ENCODE measurements at regions not wholly inside any gene's neighbourhood (a gene's known extent, or its start where the extent isn't known, plus 50 kb on each side); places are given as distances from the start of the nearest gene placed in this dataset.
"Not testable (repeated sequence)": the region's sequence is repeated elsewhere in the genome, so short reads cannot be mapped to it uniquely, and the experiment has no call there.

DNA sequence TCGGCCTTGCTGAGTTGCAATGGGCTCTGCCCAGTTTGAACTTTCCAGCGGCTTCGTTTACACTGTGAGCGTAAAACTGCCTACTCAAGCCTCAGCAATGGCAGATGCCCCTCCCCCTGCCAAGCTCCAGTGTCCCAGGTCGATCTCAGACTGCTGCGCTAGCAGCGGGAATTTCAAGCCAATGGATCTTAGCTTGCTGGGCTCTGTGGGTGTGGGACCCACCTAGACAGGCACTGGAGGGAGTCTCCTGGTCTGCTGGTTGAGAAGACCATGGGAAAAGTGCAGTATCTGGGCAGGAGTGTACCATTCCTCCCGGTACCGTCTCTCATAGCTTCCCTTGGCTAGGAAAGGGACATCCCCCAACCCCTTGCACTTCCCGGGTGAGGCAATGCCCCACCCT lies 88.2 kb downstream of the KLHL28 start:
- DNase-seq: no peak

DNA sequence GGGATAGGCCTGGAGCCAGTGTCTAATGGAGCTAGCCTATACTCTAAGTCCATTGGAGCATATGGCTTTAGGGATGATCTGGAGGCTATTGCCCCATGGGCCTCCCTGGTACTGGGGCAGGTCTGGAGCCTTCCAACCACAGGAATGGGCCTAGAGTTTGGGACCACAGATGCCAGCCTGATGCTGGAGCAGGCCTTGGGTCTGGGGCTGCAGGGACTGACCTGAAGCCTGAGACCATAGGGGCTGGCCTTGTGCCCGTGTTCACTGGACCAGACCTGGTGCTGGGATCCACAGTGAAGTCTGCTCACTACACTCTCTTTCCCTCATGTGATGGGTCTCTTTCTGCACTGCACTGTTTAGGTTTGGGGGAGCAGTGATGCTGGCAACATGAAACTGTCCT lies 95.0 kb downstream of the KLHL28 start:
- DNase-seq: no peak

DNA sequence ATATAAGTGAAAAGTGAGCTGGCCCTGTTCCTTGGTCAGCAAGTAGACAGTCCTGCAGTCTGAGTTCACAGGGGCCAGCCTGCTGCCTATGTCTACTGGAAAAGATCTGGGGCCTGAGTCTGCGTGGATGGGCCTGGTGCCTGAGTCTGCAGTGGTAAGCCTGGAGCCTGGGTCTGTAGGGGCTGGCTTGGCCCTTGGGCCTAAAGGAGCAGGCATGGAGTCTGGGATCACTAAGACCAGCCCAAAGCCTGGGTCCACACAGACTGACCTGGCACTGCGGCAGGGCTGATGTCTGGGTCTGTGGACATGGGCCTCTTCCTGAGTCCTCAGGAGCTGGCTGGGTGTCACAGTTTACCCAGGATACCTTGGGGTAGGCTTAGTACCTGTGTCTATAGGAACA lies 95.4 kb downstream of the KLHL28 start:
- no peak for DNase-seq

DNA sequence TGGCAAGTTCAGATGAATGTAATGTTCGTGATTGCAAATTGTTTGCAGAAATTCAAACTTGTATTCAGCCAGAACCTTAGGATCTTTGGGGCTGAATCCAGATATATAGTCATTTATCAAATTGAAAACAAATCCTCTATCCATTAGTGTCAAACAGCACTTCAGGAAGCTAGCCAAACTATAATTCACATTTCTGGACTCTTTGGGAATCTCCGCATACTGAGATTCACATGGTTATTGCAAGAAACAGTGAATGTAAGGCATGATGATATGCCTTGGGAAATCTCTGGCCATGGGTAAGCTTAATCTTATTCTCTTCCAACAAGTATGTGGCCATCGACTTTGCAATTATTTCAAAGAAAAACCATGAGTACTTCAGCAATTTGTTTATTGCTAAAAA lies 98.5 kb downstream of the KLHL28 start:
- no peak for DNase-seq

DNA sequence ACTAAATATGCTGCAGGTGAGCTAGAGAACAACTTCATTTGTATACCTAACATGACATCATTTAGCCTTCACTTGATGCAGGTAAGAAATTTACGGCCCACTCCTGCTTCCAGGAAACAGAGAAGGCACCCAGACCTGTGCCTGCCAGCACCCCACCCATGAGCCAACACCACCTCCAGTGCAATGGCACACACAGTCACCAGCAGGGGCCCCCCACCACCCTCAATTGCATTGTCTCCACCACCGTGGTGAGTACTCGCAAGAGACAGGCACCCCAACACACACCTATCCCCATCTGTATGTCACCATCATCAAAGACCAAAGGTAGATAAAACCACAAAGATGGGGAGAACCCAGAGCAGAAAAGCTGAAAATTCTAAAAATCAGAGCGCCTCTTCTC lies 107.6 kb downstream of the KLHL28 start:
- DNase-seq: no peak

DNA sequence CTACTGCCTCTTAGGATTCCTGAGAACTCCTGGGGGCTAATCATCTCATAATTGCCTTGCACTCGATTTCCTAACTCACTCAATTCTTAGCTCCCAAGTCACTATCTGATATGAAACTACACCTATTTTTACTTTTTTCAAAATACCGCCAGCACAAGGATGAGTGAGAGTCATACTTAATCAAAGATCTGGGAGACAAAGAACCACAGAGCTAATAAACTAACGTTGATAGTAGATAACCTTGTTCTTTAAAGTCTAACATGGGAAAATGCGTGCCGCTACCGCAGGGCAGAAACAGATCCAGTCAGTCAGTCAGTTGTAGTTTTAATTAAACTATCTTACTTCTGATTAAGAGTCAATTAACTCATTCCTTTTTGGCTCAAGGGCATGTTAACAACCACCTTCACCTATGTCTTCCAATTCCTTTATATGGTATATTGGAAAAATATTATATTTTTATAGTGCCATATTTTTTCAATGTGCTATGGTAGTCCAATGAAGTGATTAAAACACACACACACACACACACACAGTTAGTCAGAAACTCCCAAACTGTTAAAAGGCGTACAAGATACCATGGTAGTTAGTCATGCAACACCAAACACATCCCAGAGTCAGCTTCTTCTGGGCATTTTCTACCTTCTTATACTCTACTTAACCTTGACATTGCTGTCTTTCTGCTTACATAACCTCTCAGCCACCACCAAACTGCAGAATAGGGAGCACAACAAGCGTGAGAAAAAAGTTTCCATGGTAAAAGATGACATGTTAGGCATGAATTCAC lies 114.0 kb downstream of the KLHL28 start:
- DNase-seq: no peak

DNA sequence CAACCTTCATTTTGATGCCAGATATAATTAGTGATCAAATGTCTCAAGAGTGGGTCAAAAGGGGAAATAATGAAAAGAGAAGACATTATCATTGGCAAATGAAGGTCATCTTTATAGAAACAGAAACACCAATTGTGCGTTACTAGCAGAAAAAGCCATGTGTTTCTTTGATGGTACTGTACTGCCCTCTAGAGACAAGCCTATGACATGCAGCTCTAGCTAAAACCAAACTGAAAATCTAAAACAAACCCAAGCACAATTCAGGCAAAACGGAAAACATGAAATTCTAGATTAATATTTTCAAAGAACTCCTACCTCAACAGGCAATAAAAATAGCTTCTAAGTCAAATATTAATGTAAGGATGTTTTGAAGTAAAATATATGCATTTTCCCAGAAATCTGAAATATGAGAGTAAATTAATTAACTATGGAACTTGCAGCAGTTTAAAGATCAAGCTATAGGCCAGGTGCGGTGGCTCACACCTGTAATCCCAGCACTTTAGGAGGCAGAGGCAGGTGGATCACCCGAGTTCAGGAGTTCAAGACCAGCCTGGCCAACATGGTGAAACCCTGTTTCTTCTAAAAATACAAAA lies 115.4 kb downstream of the KLHL28 start:
- DNase-seq: peak; percentile 65

DNA sequence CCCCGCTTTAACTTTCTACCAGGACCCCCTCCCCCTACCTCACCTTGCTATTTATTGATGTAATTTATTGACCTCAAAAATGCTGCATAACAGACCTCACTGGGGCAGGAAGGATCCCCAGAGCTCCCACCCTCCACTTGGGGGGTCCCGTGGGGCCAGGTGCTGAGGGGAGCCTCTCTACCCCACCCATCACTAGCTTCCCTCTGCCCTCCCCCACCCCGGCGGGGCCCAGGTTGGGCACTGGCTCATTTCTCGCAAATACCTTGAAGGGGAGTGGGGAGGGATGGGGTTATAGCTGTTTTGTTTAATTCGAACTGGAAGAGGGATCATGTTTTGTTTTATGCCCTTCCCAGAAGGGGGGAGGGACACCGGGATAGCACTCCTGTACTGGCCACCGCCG lies 125.8 kb downstream of the KLHL28 start:
- not testable (repeated sequence) for DNase-seq

DNA sequence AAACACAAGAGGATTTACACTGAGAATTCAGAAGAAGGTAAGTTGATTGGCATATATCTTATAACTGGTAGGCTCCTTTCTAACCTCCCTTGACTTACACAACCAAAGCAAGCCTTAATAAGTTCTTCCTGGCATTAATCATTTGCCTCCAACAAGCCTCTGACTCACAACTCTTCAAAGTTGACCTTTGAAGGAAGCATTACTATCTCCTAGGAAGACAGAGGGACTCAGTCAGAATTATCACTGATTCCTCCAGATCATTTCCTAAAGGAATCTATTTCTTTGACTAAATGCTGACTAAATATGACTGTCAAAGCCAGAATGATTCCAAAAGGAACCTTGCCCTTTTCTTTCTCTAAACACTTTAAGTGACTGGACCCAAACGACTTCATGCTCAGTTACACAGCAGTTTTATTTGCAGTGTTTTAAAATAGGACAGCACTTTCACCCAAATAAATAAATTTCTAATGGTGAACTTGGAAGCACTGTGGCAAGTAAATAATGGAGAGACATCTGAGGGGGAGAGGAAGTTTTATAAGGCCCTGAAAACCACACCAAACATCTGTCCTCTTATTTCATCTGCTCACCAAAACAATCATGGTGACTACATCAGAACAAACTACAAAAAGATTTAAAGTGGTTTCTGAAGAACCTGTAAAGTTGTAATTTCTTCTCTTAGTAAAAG lies 128.2 kb downstream of the KLHL28 start:
- no peak for DNase-seq

DNA sequence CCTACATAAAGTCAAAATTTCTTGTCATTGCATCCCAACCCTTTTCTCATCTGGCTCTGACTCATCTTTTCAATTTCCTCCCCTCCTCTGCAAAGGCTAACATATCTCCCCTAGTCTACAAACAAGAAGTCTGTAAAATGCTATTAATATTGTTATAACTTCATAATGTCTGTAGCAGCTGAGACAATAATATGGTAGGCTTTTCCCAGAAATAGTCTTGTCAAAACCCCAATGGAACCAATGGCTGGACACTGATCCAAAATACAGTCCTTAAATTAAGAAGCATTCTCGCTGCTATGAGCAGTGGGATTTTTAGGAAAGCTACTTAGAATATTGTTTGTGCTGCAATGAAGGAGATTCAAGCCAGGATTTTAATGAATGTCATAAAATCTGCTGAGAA lies 131.4 kb downstream of the KLHL28 start:
- no peak for DNase-seq

DNA sequence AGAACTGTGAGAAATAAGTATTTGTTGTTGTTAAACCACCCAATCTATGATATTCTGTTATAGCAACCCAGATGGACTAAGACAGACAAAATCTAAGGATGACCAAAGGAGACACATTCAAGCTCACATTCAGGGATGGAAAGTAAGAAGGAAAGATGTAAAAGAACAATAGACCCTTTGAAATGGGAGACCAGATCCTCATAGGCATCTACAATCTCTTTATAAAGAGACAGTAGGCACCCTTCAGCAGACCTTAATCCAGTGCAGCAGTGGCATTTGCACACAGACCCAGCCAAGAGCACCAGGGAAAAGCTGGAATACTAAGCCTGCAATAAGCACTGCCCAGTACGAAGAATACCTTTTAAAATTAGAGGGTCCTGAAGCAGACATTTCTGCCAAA lies 132.7 kb downstream of the KLHL28 start:
- no peak for DNase-seq

DNA sequence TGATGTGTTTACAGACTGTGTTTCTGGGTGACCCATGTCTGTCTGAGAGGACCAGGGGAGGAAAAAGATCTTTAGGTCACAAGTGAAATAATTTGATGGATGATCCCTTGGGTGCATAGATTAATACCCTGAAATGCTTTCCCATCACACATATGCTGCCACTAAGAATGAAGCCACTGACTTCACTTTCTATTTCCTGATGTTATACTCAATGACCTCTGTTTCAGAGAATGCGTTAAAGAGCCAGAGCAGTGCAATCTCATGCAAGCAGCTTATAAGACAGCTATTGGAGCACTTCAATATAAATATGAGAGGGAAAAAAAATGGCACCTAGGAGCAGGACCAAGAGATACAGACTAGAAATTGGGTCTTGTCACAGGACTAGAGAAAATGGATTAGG lies 133.7 kb downstream of the KLHL28 start:
- no peak for DNase-seq

DNA sequence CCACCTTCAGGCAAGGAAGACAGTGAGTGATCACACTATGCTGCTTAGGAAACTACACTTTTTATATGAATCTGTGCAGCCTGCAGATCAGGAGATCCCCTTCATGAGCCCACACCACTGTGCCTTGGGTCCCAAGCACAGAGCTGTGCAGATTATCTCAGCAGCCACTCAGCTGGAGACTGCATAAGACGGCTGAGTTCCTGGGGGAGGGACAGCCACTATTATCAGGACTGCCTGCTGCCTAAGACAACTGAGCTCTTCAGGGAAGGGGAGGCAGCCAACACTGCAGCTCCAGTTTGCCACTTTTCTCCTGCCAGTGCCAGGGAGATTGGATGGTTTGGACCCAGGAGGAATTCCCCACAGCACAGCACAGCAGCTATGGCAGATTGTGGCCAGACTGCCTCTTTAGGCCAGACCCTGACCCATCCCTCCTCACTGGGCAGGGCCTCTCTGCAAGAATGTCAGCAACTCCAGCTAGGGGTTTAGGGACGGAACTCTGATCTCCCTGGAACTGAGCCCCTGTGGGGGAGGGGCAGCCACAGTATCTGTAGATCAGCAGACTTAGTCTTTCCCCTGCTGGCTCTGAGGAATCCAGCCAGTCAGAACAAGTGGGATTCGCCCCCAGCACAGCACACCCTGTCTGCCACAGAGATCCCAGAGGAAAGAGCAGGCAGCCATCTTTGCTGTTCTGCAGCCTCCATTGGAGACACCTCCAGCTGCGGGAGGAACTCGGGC lies 141.3 kb downstream of the KLHL28 start:
- DNase-seq: no peak

DNA sequence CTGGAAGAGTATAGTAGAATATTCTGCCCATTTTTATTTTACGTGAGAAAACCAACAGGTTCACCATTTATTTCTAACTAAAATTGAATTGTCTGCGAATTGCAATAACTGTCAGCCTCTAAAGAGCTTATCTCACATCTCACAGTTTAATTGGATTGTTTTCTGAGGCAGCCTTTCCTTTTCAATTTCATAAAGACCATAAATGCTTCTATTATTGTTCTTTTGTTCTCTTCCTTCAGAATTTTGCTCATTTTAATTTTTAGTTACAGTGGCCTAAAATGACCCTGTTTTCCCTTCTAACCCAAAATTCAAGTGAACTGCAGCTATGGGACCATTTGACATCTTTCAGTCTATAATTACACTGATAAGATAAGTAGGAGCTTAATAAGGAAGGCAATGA lies 147.6 kb downstream of the KLHL28 start:
- DNase-seq: no peak

DNA sequence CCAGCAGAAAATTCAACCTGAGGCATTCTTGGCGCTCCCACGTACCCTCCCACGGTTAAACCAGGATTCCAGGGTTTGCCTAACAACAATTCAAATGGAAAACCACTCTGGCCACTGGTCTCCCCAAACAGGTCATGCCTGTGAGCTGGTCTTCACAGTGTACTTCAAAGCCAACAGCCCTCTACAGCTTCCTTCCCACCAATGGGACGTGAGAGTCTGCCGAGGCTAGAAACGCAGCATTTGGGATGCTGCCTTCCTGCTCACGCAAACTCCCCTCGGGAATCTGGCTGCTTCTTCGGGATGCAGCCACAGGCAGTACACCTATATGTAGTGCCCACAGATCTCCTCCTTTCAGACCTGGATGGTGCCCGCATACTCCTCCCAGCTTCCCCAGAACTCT lies 149.1 kb downstream of the KLHL28 start:
- no peak for DNase-seq

DNA sequence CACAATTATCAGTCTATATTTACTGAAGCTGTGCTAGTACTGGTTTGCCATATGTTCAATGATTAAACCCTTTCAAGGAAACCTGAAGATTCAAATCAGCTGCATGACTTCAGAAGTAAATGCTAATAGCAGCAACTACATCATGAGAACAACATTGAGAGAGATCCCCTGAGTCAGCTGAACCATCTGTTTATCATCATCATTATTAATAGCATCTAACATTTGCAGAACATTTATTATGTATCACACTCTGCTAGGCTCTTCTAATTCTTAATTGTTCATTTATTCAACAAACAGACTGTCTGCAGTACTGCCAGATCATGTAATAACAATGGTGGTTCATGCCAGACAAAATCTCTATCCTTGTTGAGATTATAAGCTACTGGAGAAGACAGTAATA lies 157.4 kb downstream of the KLHL28 start:
- no peak for DNase-seq

DNA sequence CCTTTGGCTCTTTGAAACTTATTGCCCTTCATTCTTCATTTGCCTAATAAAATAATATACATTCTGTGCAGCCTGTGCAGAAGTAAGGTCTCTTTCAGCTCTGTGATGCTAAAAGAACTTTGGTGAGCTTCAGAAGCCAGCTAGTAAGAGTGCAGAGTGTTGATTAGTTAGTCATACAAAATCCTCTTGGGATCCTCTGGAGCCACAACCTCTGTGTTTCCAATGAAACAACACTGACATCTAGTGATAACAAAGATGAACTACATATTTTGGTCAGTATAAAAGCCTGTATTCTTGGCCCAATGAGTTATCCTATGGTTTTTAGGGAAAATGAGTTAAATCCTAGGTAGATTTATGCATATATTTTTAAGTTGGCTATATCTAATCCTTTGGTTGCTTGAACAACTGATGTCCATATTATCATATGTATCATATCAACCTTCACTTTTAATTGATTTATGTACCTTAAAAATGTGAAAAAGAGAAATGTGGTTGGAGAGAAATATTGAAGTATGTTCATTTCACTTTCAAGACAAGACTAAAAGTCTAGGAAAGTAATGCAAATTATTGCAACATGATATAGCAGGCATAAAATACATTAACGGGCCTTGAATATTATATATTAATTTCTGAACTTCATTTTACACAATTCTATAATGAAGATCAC lies 158.4 kb downstream of the KLHL28 start:
- peak; percentile 80 for DNase-seq

DNA sequence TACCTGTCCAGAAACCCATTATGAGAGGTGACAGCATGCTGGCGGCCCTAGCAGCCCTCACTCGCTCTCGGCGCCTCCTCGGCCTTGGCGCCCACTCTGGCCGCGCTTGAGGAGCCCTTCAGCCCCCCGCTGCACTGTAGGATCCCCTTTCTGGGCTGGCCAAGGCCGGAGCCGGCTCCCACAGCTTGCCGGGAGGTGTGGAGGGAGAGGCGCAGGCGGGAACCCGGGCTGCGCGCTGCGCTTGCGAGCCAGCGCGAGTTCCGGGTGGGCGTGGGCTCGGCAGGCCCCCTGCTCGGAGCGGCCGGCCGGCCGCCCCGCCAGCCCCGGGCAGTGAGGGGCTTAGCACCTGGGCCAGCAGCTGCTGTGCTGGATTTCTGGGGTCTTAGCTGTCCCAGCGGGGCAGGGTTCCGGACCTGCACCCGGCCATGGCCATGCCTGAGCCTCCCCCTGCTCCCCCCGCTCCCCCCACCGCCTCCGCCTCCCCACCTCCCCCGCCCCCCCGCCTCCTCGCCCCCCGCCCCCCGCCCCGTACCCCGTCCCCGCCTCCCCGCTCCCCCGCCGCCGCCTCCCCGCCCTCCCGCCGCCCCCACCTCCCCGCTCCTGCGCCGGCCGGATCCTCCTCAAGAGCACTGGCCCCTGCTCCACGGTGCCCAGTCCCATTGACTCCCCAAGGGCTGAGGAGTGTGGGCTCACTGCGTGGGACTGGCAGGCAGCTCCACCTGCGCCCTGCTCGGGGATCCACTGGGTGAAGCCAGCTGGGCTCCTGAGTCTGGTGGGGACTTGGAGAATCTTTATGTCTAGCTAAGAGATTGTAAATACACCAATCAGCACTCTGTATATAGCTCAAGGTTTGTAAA lies 163.1 kb downstream of the KLHL28 start:
- DNase-seq: no peak

DNA sequence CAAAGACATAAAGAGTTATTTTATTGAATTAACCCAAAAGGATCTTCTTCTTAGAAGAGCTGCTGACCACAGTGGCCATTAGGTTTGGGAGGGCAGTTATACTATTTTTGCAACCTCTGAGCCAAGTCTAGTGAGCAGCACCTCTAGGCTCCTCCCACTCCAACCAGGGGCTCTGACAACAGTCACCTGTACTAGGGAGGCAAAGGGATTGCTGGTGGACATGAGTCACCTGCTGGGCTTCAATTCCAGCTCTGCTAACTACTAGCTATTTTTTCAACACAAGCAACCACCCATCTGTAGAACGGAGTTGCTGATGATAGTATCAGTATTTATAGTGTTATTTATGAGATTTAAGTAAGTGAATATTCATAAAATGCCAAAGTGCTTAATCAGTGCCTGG lies 166.0 kb downstream of the KLHL28 start:
- no peak for DNase-seq

DNA sequence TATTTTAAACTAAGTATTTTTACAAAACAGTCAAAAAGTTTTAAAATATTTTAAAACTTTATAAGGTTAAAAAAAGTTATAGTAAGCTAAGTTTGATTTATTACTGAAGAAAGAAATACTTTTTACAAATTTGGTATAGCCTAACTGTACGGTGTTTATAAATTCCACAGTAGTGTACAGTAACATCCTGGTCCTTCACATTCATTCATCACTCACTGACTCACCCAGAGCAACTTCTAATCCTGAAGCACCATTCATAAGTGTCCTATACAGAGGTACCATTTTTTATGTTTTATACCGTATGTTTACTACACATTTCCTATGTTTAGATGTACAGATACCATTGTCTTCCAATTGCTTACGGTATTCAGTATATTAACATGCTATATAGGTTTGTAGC lies 170.0 kb downstream of the KLHL28 start:
- no peak for DNase-seq

DNA sequence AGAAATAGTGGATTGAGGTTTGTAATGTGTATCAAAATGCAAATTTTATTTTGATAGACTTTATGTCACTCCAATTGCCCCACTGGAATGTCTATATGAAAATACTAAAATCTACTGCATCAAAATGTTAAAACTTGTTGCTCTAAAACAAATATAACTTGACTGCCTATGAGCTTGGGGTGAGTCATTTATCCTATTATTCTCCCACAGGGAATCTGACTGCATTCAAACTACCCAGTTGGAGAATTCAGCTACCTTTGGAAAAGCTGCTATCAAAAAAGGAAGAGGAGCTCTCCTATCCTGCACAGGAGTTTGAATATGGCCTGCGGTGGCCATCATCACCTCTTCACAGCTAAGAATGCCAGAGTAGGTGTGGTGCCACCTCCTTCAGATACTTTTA lies 173.1 kb downstream of the KLHL28 start:
- DNase-seq: no peak

DNA sequence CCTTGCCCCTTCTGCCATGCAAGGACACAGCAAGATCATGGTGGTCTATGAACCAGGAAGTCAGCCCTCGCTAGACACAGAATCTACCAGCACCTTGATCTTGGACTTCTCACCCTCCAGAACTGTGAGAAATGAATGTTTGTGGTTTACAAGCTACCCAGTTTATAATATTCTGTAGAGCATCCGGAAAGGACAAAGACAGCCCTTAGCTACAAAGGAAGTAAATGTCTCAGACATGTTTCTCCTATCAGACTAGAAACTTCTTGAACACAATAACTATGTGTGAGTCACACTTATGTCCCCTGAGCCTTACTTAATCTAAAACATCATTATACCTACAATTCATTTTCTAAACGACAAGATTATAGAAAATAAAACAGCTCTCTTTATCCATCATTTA lies 176.7 kb downstream of the KLHL28 start:
- no peak for DNase-seq
